Hepatic stellate cell (primary cell): ENCODE measurements at regions not wholly inside any gene's neighbourhood (a gene's known extent, or its start where the extent isn't known, plus 50 kb on each side); places are given as distances from the start of the nearest gene placed in this dataset.

Source experiments
- DNase-seq: peaks from one replicate; pipeline ENCODE4 v3.0.0; 2011; ENCODE audit warnings: low spot score

DNA sequence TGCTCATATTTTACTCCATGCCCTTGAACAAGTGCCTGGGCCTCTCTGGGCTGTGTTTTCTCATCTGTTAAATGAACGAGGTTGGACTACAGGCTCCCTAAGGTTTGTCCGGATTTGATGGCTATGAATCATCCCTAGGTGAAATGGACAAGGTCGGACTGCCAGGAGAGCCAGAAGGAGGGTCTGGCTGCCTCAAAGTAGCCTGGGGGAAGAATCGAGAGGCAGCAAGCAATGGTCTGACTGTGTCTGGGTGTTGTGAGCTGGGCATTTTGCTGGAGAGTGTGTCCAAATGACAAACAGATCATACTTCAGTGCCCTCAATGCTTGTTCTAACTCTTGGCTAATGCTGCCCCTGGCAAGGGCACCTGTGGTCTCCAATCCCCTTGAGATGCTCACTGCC, 730.9 kb downstream of the PTPRU start:
- no peak for DNase-seq

DNA sequence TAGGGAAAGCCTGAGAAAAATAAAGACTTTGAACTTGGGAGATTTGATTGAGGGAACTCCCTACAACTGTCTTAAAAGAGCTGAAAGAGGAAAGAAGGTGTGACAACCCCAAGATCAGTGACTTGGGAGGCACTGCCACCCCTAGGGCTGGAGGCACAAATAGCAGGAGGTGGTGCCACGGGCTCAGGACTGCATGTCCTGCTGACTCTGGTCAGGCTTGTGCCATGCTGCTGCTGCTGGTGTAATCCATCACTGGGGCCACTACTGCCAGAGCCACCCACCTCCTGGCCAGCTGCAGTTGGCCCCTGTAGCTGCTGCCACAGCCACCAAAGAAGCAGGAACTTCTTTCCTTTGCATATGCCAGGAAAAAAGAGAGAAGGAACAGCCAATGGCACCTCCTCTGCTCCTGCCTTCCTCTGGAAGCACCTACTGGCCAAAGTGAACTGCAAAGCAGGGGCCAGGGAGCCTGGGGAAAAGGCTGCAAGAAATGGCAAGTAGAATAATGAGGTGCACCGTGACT, 730.3 kb downstream of the PTPRU start:
- no peak for DNase-seq

DNA sequence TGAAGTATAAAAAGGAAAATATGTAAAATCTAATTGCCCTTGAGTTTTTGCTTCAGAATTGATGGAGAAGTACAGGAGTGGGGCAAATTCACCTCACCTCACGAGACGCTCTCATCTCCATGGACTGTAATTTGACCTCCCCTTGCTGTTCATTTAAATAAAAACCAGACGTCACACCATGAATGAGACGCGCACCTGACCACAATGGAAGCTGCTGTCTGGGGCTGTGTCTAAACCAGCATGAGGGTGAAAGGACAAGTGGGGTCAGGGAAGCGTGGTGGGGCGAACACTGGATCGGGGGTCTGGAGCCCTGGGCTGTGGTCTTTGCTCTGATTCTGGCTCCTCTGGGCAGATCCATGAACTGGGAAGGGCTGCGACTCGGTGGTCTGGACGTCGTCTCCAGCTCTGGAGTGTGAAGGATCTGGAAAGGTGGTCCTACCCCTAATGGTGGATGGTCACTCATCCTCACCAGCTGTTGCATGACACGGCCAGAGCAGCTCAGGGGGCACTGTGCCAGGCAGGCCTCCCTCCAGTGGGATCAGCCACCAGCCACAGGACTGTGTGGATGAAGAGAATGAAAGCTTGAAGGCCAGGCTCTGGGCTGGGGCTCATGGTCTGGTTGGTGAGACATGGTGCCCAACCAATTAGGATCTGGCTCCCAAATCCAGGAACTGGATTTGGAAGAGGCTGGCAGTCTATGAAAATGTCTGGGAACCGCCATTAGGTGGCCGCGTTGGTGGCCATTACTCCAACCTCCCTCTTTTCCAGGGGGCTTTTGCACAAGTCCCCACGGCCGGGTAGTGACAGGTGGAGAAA, 728.6 kb downstream of the PTPRU start:
- DNase-seq: no peak

DNA sequence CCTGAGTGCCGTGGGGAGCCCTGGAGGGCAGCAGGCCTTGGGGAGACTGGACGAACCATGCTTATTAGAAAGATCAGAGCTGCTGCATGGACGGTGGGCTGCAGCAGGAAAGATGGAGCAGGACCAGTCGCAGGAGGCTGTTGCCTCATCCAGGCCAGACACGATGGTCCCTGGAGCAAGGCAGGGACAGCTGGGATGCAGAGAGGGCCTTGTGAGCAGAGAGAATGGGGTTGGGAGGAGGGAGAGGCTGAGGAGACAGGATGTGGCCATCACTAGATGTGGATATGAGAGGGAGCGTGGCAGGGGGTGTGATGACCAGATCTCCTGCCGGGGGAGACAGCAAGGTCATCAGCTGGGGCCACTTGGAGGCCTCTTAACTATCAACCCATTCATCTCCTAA, 727.6 kb downstream of the PTPRU start:
- DNase-seq: no peak

DNA sequence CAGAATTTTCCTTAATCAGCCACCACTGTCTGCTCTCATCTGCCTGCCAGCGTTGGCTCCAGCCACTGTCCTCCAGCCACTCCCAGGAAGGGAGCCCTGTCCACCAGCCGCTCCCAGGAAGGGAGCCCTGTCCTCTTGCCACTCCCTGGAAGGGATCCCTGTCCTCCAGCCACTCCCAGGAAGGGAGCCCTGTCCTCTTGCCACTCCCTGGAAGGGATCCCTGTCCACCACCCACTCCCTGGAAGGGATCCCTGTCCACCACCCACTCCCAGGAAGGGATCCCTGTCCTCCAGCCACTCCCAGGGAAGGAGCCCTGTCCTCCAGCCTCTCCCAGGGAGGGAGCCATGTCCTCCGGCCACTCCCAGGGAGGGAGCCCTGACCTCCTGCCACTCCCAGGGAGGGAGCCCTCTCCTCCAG, 726.5 kb downstream of the PTPRU start:
- DNase-seq: no peak

DNA sequence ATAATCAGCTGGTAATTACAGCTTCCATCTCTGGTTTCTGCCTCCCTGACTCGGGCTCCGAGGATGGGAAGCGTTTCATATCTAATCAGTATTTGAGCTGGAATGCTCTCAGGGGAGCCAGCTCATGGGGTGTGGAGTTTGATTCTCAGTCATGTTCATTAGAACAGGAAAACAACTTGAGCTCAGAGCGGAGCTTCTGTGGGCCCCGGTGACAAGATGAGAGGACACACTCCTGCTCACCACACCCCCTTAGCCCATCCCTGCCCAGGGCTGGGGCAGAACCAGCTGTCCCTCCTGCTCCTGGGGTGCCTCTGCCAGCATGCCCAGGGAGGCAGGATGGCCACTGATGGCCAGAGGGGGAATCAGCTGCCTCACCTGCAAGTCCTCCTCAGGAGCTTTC, 726.0 kb downstream of the PTPRU start:
- DNase-seq: no peak

DNA sequence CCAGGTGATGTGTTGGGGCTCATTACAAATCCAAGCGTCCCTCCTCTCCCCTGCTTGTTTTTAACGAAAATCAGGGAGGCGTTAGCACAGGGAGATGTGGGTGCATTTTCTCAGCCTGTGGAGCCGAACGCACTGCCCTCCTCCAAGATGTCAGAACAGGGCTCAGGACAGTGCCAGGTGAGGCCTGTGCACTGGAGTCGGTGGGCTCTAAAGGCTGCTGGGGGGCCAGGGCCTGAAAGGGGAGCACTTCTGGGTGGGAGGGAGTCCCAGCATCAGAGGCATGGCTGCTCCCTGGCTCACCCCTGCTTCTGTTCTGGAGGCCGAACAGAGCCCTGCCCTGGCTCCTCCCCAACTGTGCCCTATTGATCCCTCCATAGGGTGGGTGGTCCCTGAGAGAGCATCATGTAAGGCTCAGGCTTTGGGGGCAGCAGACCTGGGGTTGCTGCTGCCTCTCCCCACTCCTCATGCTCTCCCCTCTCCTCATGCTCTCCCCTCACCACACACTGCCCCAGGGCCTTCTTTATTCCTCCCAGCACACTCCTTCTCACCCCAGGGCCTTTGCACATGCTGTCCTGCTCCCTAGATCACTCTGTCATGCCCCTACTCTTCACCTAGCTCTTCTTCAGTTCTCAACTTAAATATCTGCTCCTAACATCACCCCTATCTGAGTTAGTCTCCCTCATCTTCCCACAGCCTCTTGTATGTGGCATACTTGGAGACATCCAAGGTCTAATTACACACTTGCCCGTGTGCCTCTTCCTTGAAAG, 725.2 kb downstream of the PTPRU start:
- DNase-seq: no peak

DNA sequence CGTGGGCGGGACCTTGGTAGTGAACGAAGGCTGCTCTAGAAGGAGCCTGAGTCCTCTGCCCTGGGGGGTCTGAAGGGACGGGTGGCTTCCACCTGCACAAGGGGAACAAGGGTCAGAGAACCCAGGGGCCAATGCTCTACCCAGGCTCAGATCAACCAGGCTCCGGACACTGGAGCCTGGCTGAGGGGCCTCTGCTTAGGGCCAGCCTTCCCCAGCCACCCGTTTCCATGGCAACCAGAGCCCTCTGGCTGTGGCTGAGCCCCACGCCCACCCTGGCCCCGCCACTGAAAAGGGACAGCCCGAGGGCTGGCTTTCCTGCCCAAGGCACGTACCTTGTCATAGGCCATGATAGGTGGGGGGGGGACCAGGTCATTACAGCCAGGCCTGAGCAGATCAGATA, 724.6 kb downstream of the PTPRU start:
- DNase-seq: no peak

DNA sequence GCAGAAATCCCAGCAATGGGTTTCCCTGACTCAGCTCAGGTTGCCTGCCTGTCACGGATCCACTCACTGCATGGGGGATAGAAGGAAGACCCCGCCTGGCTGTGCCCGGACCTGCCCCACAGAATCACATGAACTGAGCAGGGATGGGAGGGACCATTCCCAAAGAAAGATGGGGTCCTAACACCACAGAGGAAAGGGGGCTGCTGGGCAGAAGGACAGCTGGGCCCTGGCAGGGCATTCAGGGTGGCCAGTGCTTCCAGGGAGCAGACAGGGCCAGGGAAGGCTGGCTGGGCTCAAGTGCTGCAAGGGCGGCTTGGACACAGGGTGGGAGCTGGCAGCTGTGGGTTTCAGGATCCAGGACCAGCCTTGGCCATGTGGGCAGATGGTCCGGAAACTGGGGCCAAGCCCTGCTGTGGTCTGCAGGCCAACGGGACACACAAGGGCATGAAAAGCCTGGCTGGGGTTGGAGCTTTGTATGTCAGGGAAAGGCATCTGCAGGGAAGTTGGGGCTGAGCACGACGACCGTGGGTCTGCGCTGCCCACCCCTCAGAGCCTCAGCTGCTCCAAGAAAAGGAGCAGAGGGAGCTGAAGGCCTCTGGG, 723.9 kb downstream of the PTPRU start:
- no peak for DNase-seq

DNA sequence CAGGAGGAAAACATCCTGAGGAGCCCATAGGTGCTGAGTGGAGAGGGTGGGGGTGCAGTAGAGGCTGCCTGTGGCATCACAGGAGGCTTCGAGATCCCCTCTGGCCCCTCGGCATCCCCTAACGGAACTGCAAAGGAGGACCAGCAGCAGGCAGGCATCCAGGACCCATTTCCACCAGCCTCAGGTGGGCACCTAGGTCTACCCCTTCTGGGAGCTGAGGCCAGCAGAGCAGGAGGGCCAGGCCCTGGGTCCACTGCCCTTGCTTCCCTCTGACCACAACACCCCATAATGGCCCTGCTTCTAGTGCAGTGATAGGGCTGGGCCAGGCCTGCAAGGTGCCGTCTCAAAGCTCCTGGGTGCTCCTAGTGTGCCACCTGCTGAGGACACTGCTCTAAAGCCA, 723.0 kb downstream of the PTPRU start:
- no peak for DNase-seq

DNA sequence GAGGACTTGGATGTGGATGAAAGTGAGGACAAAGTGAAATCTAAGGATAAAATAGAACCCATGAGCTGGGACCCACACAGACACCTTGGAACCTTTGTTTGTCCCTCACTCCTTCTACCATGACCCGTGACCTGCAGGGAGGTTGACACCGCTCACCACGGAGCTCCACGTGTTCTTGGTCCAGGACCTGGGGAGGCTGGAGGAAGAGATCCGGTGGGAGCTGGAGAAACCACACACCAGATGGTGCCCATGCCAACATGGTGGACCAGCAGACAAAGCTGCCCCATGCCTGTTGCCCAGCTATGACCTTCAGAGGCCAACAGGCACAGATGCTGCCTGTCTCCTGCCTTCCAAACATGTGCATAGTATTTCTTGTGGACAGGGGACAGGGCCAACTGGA, 721.9 kb downstream of the PTPRU start:
- no peak for DNase-seq

DNA sequence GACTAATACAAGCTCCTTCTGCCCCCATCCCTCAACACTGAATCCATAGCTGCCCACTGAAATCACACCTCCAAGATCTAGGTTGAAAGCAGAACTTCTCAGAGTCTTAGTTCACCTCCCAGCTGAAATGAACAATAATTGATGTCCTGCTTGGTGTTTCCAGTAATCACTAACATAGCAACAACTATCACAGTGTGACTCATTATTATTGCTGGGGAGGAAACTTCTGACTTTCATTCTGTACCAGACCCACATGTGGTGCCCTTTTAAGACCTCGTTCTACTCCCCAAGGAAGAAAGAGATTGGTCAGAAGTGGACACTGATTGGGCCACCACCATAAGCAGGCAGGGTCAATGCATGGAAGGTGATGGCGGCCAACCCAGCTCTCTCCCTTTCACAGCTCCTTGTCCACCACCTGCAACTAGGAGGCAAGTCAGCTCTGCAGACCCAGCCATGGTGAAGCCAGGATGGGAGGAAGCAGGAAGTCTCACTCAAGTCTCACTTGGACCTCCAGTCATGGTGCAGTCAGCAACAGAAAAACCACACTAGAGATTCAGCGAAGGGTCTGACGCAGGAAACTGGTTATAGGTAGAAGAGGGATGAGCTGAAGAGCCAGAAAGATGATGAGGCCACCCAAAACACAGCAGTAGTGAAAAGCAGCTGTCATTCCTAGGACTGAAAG, 720.2 kb downstream of the PTPRU start:
- DNase-seq: no peak

DNA sequence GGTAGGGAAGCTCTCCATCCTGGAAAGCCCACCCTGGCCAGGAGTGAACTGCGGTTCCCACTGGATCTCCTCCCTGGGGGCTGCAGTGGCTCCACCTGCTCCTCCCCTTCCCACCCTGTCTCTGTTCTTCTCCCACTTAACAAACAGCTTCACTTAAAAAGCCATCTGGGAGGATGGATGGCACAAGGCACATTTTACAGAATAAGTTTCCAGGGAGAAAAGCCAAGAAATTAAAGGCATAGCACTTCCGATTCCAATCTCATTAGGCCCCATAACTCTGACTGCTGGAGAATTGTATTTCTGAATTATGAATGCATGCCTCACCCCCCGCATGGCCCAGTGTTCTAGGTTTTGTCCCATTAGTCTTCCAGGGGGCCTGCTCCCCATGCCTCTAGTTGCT, 718.3 kb downstream of the PTPRU start:
- DNase-seq: no peak

DNA sequence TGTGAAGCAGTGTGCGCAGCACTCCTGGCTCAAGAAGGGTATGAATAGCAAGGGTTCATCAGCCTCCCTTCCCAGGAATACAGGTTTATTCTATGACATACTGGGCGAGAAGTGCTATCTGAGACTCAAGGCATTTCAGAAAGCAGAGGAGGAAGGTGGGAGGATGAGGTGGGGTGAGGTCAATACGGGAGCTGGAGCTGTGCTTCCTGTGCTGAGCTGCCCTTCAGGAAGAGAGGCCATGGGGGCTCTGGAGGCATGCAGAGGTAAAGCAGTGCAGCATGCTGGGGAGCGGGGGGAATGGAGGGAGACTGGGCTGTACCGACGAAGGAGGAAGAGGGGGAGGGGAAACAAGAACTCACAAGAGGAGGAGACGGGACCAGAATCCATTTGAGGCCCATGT, 717.6 kb downstream of the PTPRU start:
- DNase-seq: no peak

DNA sequence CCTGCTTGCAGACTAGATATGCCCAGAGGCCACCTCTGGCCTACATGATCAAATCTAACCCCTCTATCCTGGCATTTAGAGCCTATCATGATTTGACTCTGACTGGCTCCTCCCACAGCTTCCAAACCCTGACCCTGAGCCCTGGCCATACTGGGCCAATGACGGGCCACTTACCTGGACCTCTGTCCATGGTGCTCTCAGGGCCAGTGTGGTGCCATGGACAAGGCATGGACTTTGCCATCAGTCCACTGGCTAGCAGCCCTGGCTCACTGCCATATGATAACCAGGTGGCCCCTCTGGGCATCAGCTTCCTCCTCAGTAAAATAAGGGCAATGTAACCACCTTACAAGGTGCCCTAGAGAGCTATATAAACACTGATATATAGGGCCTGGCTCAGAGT, 713.4 kb downstream of the PTPRU start:
- DNase-seq: no peak

DNA sequence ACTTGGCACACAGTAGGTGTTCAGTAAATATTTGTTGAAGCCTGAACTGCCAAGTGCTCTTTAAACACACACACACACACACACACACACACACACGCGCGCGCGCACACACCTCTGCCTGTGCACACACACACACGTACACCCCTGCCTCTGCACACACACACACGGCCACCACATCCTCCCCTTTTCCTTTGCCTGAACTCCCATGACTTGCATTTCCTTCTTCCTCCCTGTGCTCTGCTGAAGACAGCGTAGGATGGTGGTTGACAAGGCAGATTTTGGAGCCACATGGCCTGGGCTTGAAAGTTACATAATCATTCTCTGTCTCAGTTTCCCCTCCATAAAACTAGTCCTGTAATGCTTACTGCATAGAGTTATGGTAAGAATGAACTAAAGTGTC, 712.3 kb downstream of the PTPRU start:
- DNase-seq: no peak

DNA sequence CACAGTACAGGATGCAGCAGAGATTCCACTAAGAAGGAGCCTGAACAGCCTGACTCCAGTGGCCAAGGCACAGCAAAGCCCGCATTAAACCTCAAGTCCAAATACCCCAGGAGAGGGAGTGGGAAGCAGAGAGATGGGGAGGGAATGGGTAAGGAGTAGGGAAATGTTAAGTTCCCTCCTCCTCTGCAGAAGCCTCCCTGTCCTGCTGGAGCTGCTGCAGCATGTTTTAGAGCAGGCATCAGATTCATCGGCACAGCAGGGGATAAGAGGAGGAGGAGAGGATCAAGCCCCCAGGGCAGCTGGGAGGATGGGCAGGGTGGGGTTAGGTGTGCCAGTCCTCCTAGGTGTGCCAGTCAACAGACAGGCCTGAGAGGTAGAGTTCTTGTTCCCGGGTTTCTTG, 709.7 kb downstream of the PTPRU start:
- DNase-seq: no peak

DNA sequence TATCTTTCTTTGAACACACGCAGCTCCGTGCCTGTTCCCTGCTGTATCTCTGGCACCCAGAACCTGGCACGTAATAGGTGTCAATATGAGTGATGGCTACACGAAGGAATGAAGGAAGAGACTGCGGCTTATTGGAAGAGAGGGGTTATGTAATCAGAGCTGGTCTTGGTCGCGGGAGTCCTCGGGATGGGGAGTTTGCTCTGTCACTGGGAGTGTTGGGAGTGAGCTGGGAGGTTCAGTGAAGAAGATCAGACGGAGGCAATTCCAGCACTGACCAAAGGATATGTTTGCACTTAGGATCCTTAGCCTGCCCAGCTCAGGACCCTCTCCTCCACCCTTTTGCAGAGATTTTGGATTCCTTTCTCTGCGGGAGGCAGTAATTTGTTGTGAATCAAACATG, 709.1 kb downstream of the PTPRU start:
- DNase-seq: no peak

DNA sequence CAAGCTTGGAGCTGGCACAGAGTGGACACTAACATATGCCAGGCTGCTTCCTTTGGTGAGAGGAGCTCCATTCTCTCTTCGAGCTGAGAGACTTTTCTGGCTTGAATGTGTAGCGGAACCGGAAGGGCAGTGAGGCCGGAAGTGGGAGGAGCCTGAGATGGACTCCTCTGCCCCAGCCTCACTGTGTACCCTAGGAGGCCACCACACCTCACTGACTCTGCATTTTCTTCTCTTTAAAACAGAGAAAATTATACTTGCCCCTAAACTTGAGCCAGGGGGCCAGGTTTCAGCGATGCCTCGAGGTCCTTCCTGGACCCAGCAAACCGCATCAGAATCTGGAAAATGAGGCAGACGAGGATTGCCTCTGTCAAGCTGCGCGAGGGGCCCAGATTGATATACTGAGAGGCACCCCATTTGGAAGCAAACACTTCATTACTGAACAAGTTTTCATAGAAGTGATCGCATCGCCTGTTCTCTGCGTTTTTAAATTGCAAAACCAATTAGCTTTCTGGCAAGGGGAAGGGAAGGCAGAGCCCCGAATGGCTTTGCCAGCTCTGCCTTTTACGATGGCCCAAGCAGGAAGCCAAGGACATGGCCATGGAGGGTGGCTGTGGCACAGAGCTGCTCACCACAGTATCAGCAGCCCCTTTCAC, 708.1 kb downstream of the PTPRU start:
- no peak for DNase-seq

DNA sequence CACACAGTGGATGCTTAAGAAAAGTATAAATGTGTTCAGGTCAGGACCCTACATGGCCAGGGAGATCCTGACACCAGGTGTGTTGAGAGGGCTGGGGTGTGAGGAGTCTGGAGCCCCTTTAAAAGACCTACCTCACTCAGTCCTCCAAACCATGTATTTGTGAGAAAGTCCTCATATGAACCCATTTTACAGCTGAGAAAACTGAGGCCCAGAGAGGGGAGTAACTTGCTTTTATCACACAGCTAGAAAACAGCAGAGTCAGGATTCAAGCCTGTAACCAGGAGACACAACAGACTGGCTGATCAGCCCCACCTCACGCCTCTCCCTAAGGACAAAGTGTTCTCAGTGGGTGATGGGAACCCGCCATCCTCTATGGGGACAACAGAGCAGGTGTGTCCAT, 706.7 kb downstream of the PTPRU start:
- no peak for DNase-seq

DNA sequence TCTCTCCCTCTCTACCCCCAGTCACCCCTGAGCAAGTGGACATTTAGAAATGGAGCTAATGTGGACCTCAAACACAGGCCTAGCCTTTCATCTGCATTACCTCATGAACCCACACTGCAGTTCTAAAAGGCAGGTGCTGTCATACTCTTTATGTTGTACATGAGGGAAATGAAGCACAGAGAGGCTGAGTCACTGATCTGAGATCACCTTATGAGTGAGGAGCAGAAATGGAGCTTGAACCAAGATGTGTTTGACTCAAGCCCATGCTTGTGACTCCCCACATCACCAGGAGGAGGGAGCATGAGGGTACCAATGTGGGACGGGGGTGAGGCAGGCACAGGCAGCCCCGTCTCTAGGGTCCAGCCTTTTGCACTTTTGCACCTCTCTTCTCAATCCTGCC, 702.8 kb downstream of the PTPRU start:
- DNase-seq: no peak

DNA sequence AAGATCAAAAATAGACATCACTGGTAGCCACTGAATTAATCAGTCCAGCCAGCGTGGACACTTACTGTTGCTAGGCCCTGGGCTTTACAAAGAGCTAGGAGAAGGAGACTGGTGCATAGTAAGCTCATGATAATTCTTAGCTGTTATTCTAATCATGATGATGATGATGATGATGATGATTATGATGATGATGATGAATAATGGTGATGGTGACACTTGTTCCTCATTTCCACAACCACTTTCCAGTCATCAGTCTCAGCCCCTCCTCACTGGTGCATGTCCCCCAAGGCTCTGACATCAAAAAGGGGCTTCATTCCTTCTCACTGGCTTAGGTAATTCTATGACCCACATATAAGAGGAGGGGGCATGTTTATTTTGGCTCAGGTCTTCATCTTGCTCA, 701.0 kb downstream of the PTPRU start:
- no peak for DNase-seq
